Non-pigmented ciliary epithelial cell (primary cell): ENCODE measurements at regions not wholly inside any gene's neighbourhood (a gene's known extent, or its start where the extent isn't known, plus 50 kb on each side); places are given as distances from the start of the nearest gene placed in this dataset.

Experiments
- DNase-seq: peaks from one replicate; pipeline ENCODE4 v3.0.0-alpha.2; 2010; ENCODE audit warnings: low read depth

GRCh38 chr5:176733406-176734262, 76.7 kb upstream of the UNC5A start:
- DNase-seq, result no peak

GRCh38 chr5:176734756-176735342, 75.5 kb upstream of the UNC5A start:
- no peak for DNase-seq

GRCh38 chr5:176735383-176736265, 74.7 kb upstream of the UNC5A start:
- no peak for DNase-seq

GRCh38 chr5:176736301-176736930, 73.9 kb upstream of the UNC5A start:
- DNase-seq, result no peak

GRCh38 chr5:176736931-176737745, 73.2 kb upstream of the UNC5A start:
- DNase-seq, result no peak

- DNase-seq, result no peak
Measured at GRCh38 chr5:176737746-176738636, 72.4 kb upstream of the UNC5A start.

GRCh38 chr5:176738637-176739250, 71.6 kb upstream of the UNC5A start:
- DNase-seq, result no peak

- no peak for DNase-seq
Measured at GRCh38 chr5:176739461-176740051, 70.8 kb upstream of the UNC5A start.

- no peak for DNase-seq
Measured at GRCh38 chr5:176740131-176740701, 70.1 kb upstream of the UNC5A start.

GRCh38 chr5:176740702-176741496, 69.5 kb upstream of the UNC5A start:
- DNase-seq, result no peak

GRCh38 chr5:176741561-176742211, 68.7 kb upstream of the UNC5A start:
- DNase-seq, result no peak

- DNase-seq, result no peak
Measured at GRCh38 chr5:176742246-176743105, 67.9 kb upstream of the UNC5A start.

GRCh38 chr5:176743136-176743861, 67.1 kb upstream of the UNC5A start:
- DNase-seq, result no peak

- DNase-seq, result no peak
Measured at GRCh38 chr5:176743868-176744583, 66.3 kb upstream of the UNC5A start.

- DNase-seq, result no peak
Measured at GRCh38 chr5:176744584-176744965, 65.8 kb upstream of the UNC5A start.
